ENCODE measurements at regions not wholly inside any gene's neighbourhood (a gene's known extent, or its start where the extent isn't known, plus 50 kb on each side); places are given as distances from the start of the nearest gene placed in this dataset.

- in situ Hi-C loops (cut with HindIII; ENCODE audit: low pct_unique_long_range_greater_than_20kb, low sequenced_read_pairs) = no loop called here
- DNase-seq (ENCODE audit: low read depth in 1 of 2, low spot score in 1 of 2) = no peak
- TF ChIP-seq JUND (IDR thresholded peaks at IDR 0.05; ENCODE audit: low read depth) = no peak
Observed at GRCh38 chr5:141800617-141801016, 77.6 kb downstream of the PCDH1 start.

GRCh38 chr5:141799507-141800167 is 78.6 kb downstream of the PCDH1 start:
- no peak for DNase-seq (ENCODE audit: low read depth in 1 of 2, low spot score in 1 of 2)

GRCh38 chr5:141797425-141797824 is 80.8 kb downstream of the PCDH1 start:
- TF ChIP-seq JUND (IDR thresholded peaks at IDR 0.05; ENCODE audit: low read depth) = no peak
- in situ Hi-C loops (cut with HindIII; ENCODE audit: low pct_unique_long_range_greater_than_20kb, low sequenced_read_pairs) = no loop called here
- no peak for DNase-seq (ENCODE audit: low read depth in 1 of 2, low spot score in 1 of 2)

More at GRCh38 chr5:141799507-141800167, 78.6 kb downstream of the PCDH1 start:
- TF ChIP-seq JUND (IDR thresholded peaks at IDR 0.05; ENCODE audit: low read depth) = no peak
- in situ Hi-C loops (cut with HindIII; ENCODE audit: low pct_unique_long_range_greater_than_20kb, low sequenced_read_pairs) = no loop called here

- in situ Hi-C loops (cut with HindIII; ENCODE audit: low pct_unique_long_range_greater_than_20kb, low sequenced_read_pairs) = no loop called here
Observed at GRCh38 chr5:141795421-141795820, 82.8 kb downstream of the PCDH1 start.

GRCh38 chr5:141793881-141794280 is 84.3 kb downstream of the PCDH1 start:
- no peak for TF ChIP-seq JUND (IDR thresholded peaks at IDR 0.05; ENCODE audit: low read depth)
- in situ Hi-C loops (cut with HindIII; ENCODE audit: low pct_unique_long_range_greater_than_20kb, low sequenced_read_pairs) = no loop called here
- DNase-seq (ENCODE audit: low read depth in 1 of 2, low spot score in 1 of 2) = no peak

More at GRCh38 chr5:141795421-141795820, 82.8 kb downstream of the PCDH1 start:
- no peak for DNase-seq (ENCODE audit: low read depth in 1 of 2, low spot score in 1 of 2)
- no peak for TF ChIP-seq JUND (IDR thresholded peaks at IDR 0.05; ENCODE audit: low read depth)

- in situ Hi-C loops (cut with HindIII; ENCODE audit: low pct_unique_long_range_greater_than_20kb, low sequenced_read_pairs) = no loop called here
- no peak for DNase-seq (ENCODE audit: low read depth in 1 of 2, low spot score in 1 of 2)
- no peak for TF ChIP-seq JUND (IDR thresholded peaks at IDR 0.05; ENCODE audit: low read depth)
Observed at GRCh38 chr5:141793403-141793802, 84.8 kb downstream of the PCDH1 start.

- in situ Hi-C loops (cut with HindIII; ENCODE audit: low pct_unique_long_range_greater_than_20kb, low sequenced_read_pairs) = no loop called here
- DNase-seq (ENCODE audit: low read depth in 1 of 2, low spot score in 1 of 2) = no peak
- TF ChIP-seq JUND (IDR thresholded peaks at IDR 0.05; ENCODE audit: low read depth) = no peak
Observed at GRCh38 chr5:141790630-141791029, 87.6 kb downstream of the PCDH1 start.

DNA sequence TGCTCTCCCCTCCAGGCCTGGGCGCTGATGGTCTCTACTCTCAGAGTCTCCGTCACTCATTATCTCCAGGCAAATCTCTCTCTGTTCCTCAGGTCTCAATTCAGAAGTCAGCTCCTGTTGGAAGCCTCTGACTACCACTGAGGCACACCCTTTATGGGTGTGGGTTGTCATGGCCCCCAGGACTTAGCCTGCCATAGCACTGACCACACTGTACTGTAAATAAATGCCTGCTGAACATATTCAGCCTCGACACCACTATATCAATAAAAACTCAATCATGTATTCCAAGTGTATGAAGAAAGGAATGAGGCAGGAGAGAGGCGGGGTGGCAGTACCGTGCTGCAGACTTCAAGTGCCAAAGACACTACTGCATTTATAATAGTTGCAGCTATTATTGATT is 88.9 kb downstream of the PCDH1 start:
- in situ Hi-C loops (cut with HindIII; ENCODE audit: low pct_unique_long_range_greater_than_20kb, low sequenced_read_pairs) = no loop called here
- no peak for DNase-seq (ENCODE audit: low read depth in 1 of 2, low spot score in 1 of 2)
- TF ChIP-seq JUND (IDR thresholded peaks at IDR 0.05; ENCODE audit: low read depth) = no peak

DNA sequence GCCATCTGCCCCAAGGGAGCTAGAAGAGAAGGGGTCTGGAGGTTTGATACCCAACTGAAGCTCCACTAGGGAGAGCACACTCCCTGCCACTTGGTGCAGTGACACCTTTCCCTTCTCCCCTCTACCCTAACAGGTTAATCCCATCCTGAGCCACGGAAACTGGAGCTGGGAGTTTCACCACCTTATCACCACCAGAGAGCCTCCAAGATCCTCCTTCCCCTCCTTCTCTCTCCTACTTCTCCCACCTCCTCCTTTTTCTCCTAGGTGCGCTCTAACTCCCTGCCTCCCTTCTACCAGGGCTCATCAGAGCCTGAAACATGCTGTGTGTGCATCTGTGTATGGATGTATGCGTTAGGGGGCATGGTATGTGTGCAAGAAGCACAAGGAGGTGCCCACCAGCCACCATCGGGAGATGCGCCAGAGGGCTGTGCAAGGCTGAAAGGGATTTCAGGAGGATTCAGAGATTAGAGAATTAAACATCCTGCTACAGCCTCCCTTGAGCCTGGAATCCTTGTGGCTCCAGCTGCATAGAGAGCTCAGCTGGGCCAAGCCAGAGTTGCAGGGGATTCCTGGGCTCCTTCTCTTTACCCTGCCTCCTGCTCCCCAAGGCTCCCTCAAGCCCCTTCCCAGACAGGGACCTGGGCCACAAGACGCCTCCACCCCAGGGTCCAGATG is 89.8 kb downstream of the PCDH1 start:
- peak in 1 of 2 experiments; percentile 11 for DNase-seq (ENCODE audit: low read depth in 1 of 2, low spot score in 1 of 2)
- in situ Hi-C loops (cut with HindIII; ENCODE audit: low pct_unique_long_range_greater_than_20kb, low sequenced_read_pairs) = no loop called here
- TF ChIP-seq JUND (IDR thresholded peaks at IDR 0.05; ENCODE audit: low read depth) = no peak

- no peak for TF ChIP-seq JUND (IDR thresholded peaks at IDR 0.05; ENCODE audit: low read depth)
- in situ Hi-C loops (cut with HindIII; ENCODE audit: low pct_unique_long_range_greater_than_20kb, low sequenced_read_pairs) = no loop called here
- DNase-seq (ENCODE audit: low read depth in 1 of 2, low spot score in 1 of 2) = no peak
Observed at GRCh38 chr5:141787376-141787775, 90.8 kb downstream of the PCDH1 start.

GRCh38 chr5:141786700-141787099 is 91.5 kb downstream of the PCDH1 start:
- TF ChIP-seq JUND (IDR thresholded peaks at IDR 0.05; ENCODE audit: low read depth) = no peak
- in situ Hi-C loops (cut with HindIII; ENCODE audit: low pct_unique_long_range_greater_than_20kb, low sequenced_read_pairs) = no loop called here
- DNase-seq (ENCODE audit: low read depth in 1 of 2, low spot score in 1 of 2) = no peak

DNA sequence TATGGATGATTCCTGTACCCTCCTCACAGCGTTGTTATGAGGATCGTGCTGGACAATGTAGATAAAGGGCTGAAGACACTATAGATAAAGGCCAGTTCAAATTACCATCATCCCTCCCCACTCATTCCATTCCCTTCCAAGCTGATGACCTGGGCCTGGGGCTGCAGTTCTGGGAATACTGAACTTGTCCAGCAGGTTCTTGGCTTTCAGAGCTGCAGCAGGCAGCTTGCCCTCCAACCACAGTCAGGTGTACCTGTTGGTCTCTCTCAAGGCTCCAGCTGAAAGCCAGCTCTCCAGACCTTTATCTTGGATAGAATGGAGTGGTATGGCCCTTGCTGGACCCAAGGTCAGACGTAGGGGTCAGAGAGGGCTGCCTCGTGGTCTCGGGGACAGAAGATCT is 92.5 kb downstream of the PCDH1 start:
- TF ChIP-seq JUND (IDR thresholded peaks at IDR 0.05; ENCODE audit: low read depth) = no peak
- in situ Hi-C loops (cut with HindIII; ENCODE audit: low pct_unique_long_range_greater_than_20kb, low sequenced_read_pairs) = no loop called here
- DNase-seq (ENCODE audit: low read depth in 1 of 2, low spot score in 1 of 2) = peak in 1 of 2 experiments; percentile 17

GRCh38 chr5:141785135-141785534 is 93.1 kb downstream of the PCDH1 start:
- TF ChIP-seq JUND (IDR thresholded peaks at IDR 0.05; ENCODE audit: low read depth) = no peak
- in situ Hi-C loops (cut with HindIII; ENCODE audit: low pct_unique_long_range_greater_than_20kb, low sequenced_read_pairs) = no loop called here
- DNase-seq (ENCODE audit: low read depth in 1 of 2, low spot score in 1 of 2) = no peak

Data from T47D (cell line).